Left lung (tissue), 4 donors: ENCODE measurements at regions not wholly inside any gene's neighbourhood (a gene's known extent, or its start where the extent isn't known, plus 50 kb on each side); places are given as distances from the start of the nearest gene placed in this dataset.

Experiments used
- ATAC-seq: fragments of 200-7000 bp; cut with Tn5 transposase; one replicate; pipeline ENCODE4 v1.9.1; 2020; ENCODE audit warnings: moderate library complexity
- DNase-seq, 4 donors: peaks; one replicate each; pipeline ENCODE4 v3.0.0-alpha.2; 2013 to 2020
- H3K27ac ChIP-seq, 2 donors: fragments of 200-600 bp; sonication (generic) in 1 of 2; one replicate each; pipeline versions ENCODE4 v1.5.0 to v1.8.0; 2020 to 2021
- H3K27me3 ChIP-seq, 2 donors: fragments of 200-600 bp; sonication (generic) in 1 of 2; one replicate each; pipeline versions ENCODE4 v1.5.0 to v1.8.0; 2020 to 2021
- H3K36me3 ChIP-seq, 2 donors: fragments of 200-600 bp; sonication (generic) in 1 of 2; one replicate each; pipeline versions ENCODE4 v1.5.0 to v1.8.0; 2020 to 2021
- H3K4me1 ChIP-seq, 2 donors: fragments of 200-600 bp; one replicate each; pipeline ENCODE4 v1.8.0; 2021
- H3K4me3 ChIP-seq, 2 donors: fragments of 200-600 bp; sonication (generic) in 1 of 2; one replicate each; pipeline versions ENCODE4 v1.5.0 to v1.8.0; 2020 to 2021; ENCODE audit warnings: mild to moderate bottlenecking in 1 of 2
- H3K9me3 ChIP-seq, 2 donors: fragments of 200-600 bp; sonication (generic) in 1 of 2; one replicate each; pipeline versions ENCODE4 v1.5.0 to v1.8.0; 2020 to 2021
- CTCF ChIP-seq, 2 donors: fragments of 200-600 bp; sonication (generic) in 1 of 2; IDR thresholded peaks; one replicate each; pipeline versions ENCODE4 v1.5.0 to v1.8.0; 2021; ENCODE audit warnings: antibody characterized with exemption in 2 of 2
- intact Hi-C, 2 donors: fragments of 100-400 bp; cut with DNase I; formaldehyde crosslinking; loops; one replicate each; pipeline versions ENCODE4 v1.11.2 to v1.14.2; 2022
- donor health status: DM: no; HTN: yes; CAD: no.
- donor health status: DM: no; HTN: no; CAD: no.

GRCh38 chr9:115367780-115368525 lies 250.0 kb upstream of the TNC start:
- Histone ChIP-seq H3K9me3 (no peaks in the 10 kb centered on the region), H3K4me3 (no peak overlapping the region), H3K36me3 (no peaks in the 10 kb centered on the region), H3K27me3 (no peaks in the 10 kb centered on the region), H3K4me1 (no peaks in the 10 kb centered on the region), H3K27ac (no peak overlapping the region)
- ATAC-seq, result no peak
- no peak for DNase-seq
- intact Hi-C loops, result no loop called here
- no peak for TF ChIP-seq CTCF (IDR thresholded peaks at IDR 0.05)

- Histone ChIP-seq H3K27me3 (no peaks in the 10 kb centered on the region), H3K9me3 (no peaks in the 10 kb centered on the region), H3K4me1 (no peaks in the 10 kb centered on the region), H3K4me3 (no peak overlapping the region), H3K27ac (peak overlapping the region in 1 of 2 donors; percentile 47), H3K36me3 (no peaks in the 10 kb centered on the region)
- ATAC-seq, result peak; percentile 54
- intact Hi-C loops, result no loop called here
- no peak for TF ChIP-seq CTCF (IDR thresholded peaks at IDR 0.05)
- peak in 2 of 4 donors; percentile 83 to 92 for DNase-seq
These were observed 251.5 kb upstream of the TNC start for GRCh38 chr9:115369322-115369957.

GRCh38 chr9:115373000-115373709 lies 255.2 kb upstream of the TNC start:
- TF ChIP-seq CTCF (IDR thresholded peaks at IDR 0.05), result no peak
- ATAC-seq (peak; percentile 73), DNase-seq (no peak)
- Histone ChIP-seq H3K4me1 (no peaks in the 10 kb centered on the region), H3K27ac (no peak overlapping the region), H3K27me3 (no peaks in the 10 kb centered on the region), H3K4me3 (no peak overlapping the region), H3K9me3 (no peaks in the 10 kb centered on the region), H3K36me3 (no peaks in the 10 kb centered on the region)
- intact Hi-C loops, result no loop called here

GRCh38 chr9:115373710-115374045 lies 255.7 kb upstream of the TNC start:
- Histone ChIP-seq H3K27me3 (no peaks in the 10 kb centered on the region), H3K36me3 (no peaks in the 10 kb centered on the region), H3K9me3 (no peaks in the 10 kb centered on the region), H3K4me1 (no peaks in the 10 kb centered on the region), H3K27ac (no peak overlapping the region), H3K4me3 (no peak overlapping the region)
- no peak for TF ChIP-seq CTCF (IDR thresholded peaks at IDR 0.05)
- ATAC-seq, result no peak
- intact Hi-C loops, result no loop called here
- DNase-seq, result no peak

GRCh38 chr9:115374724-115375268 lies 256.8 kb upstream of the TNC start:
- Histone ChIP-seq H3K36me3 (no peaks in the 10 kb centered on the region), H3K27ac (no peak overlapping the region), H3K27me3 (no peaks in the 10 kb centered on the region), H3K4me1 (no peaks in the 10 kb centered on the region), H3K9me3 (no peaks in the 10 kb centered on the region), H3K4me3 (no peak overlapping the region)
- ATAC-seq (no peak), DNase-seq (no peak)
- intact Hi-C loops, result no loop called here
- TF ChIP-seq CTCF (IDR thresholded peaks at IDR 0.05), result no peak
